Prostate gland (tissue), 2 donors: ENCODE measurements at regions not wholly inside any gene's neighbourhood (a gene's known extent, or its start where the extent isn't known, plus 50 kb on each side); places are given as distances from the start of the nearest gene placed in this dataset.

ENCODE experiments used
- CTCF ChIP-seq, 4 experiments: fragments of 200-600 bp in 2 of 4; fragments of 450-650 bp in 2 of 4; sonication (generic) in 2 of 4; IDR thresholded peaks; 1 replicate in 3 of 4; 2 replicates in 1 of 4; pipeline ENCODE4 v1.5.1; 2016 to 2019; ENCODE audit warnings: antibody characterized with exemption in 4 of 4, mild to moderate bottlenecking in 2 of 4, moderate library complexity in 2 of 4
- POLR2A ChIP-seq: fragments of 450-650 bp; IDR thresholded peaks from one replicate; pipeline ENCODE4 v1.6.1; 2016; ENCODE audit warnings: antibody characterized with exemption, mild to moderate bottlenecking
- POLR2AphosphoS5 ChIP-seq: sonication (generic); formaldehyde crosslinking; IDR thresholded peaks from one replicate; pipeline ENCODE4 v1.6.1; 2017; ENCODE audit warnings: antibody characterized with exemption

- TF ChIP-seq CTCF (IDR thresholded peaks at IDR 0.05) (no peak), POLR2A (no peak), POLR2AphosphoS5 (no peak)
These were observed 83.5 kb upstream of the RRP15 start for GRCh38 chr1:218201601-218202000.
